ENCODE measurements at regions not wholly inside any gene's neighbourhood (a gene's known extent, or its start where the extent isn't known, plus 50 kb on each side); places are given as distances from the start of the nearest gene placed in this dataset.

DNA sequence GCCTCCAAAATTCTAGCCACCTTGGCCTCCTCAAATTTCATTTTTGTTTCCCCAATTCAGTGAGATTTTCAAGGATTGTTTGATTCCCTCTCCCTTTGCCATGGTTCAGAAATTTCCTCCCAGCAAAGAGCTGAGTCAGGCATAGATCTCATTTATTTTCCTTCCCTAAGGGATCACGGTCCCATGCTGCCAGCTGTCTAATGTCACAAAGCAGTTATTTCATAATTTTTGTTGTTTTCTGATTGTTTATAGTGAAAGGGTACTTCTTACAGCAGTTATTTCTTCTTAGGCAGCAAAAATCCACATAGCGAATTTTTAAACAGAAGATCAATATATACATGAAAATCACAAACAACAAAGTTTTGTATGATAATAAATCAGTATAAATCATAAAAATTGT is 470.5 kb upstream of the MAGEB18 start:
- TF ChIP-seq ZNF155 (tag by site-specific recombination; IDR thresholded peaks at IDR 0.05) (no peak), ZNF140 (tag by site-specific recombination; IDR thresholded peaks at IDR 0.05) (no peak), SP2 (tag by site-specific recombination; IDR thresholded peaks at IDR 0.05) (no peak), ZNF473 (tag by site-specific recombination; IDR thresholded peaks at IDR 0.05) (no peak), ZNF549 (tag by site-specific recombination; IDR thresholded peaks at IDR 0.05) (no peak), ZNF239 (tag by site-specific recombination; IDR thresholded peaks at IDR 0.05) (no peak), ZNF335 (tag by site-specific recombination; conservative IDR thresholded peaks at IDR 0.05) (no peak), RBAK (tag by site-specific recombination; IDR thresholded peaks at IDR 0.05) (no peak), HOXC10 (CRISPR knock-in tag; IDR thresholded peaks at IDR 0.05) (no peak)
- TF ChIP-seq, protein P1, sequence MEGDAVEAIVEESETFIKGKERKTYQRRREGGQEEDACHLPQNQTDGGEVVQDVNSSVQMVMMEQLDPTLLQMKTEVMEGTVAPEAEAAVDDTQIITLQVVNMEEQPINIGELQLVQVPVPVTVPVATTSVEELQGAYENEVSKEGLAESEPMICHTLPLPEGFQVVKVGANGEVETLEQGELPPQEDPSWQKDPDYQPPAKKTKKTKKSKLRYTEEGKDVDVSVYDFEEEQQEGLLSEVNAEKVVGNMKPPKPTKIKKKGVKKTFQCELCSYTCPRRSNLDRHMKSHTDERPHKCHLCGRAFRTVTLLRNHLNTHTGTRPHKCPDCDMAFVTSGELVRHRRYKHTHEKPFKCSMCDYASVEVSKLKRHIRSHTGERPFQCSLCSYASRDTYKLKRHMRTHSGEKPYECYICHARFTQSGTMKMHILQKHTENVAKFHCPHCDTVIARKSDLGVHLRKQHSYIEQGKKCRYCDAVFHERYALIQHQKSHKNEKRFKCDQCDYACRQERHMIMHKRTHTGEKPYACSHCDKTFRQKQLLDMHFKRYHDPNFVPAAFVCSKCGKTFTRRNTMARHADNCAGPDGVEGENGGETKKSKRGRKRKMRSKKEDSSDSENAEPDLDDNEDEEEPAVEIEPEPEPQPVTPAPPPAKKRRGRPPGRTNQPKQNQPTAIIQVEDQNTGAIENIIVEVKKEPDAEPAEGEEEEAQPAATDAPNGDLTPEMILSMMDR (tag by site-specific recombination; IDR thresholded peaks at IDR 0.05), result no peak
- TF ChIP-seq, protein P2, sequence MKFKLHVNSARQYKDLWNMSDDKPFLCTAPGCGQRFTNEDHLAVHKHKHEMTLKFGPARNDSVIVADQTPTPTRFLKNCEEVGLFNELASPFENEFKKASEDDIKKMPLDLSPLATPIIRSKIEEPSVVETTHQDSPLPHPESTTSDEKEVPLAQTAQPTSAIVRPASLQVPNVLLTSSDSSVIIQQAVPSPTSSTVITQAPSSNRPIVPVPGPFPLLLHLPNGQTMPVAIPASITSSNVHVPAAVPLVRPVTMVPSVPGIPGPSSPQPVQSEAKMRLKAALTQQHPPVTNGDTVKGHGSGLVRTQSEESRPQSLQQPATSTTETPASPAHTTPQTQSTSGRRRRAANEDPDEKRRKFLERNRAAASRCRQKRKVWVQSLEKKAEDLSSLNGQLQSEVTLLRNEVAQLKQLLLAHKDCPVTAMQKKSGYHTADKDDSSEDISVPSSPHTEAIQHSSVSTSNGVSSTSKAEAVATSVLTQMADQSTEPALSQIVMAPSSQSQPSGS (tag by site-specific recombination; IDR thresholded peaks at IDR 0.05; ENCODE audit: low read depth), result no peak
- TF ChIP-seq, protein P3, sequence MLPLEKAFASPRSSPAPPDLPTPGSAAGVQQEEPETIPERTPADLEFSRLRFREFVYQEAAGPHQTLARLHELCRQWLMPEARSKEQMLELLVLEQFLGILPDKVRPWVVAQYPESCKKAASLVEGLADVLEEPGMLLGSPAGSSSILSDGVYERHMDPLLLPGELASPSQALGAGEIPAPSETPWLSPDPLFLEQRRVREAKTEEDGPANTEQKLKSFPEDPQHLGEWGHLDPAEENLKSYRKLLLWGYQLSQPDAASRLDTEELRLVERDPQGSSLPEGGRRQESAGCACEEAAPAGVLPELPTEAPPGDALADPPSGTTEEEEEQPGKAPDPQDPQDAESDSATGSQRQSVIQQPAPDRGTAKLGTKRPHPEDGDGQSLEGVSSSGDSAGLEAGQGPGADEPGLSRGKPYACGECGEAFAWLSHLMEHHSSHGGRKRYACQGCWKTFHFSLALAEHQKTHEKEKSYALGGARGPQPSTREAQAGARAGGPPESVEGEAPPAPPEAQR (tag by site-specific recombination; IDR thresholded peaks at IDR 0.05), result no peak

Data from HEK293 (cell line).